Stimulated activated CD8-positive, alpha-beta memory T cell treated with anti-CD3 and anti-CD28 coated beads, Interleukin-12 subunit alpha, Interleukin-12 subunit beta, amount 100 ng/mL, for 1 hour (primary cell): ENCODE measurements at regions not wholly inside any gene's neighbourhood (a gene's known extent, or its start where the extent isn't known, plus 50 kb on each side); places are given as distances from the start of the nearest gene placed in this dataset.
"Not testable (repeated sequence)": the region's sequence is repeated elsewhere in the genome, so short reads cannot be mapped to it uniquely, and the experiment has no call there.

Source experiments
- DNase-seq: peaks from one replicate; pipeline ENCODE4 v3.0.0-alpha.2; 2020; ENCODE audit warnings: low read depth

GRCh38 chr2:160550048-160550447 is 56.4 kb upstream of the RBMS1 start:
- no peak for DNase-seq

GRCh38 chr2:160551259-160551658 is 57.7 kb upstream of the RBMS1 start:
- no peak for DNase-seq

GRCh38 chr2:160555420-160556071 is 61.9 kb upstream of the RBMS1 start:
- no peak for DNase-seq

- DNase-seq = no peak
Measured at GRCh38 chr2:160557903-160558302, 64.3 kb upstream of the RBMS1 start.

- DNase-seq = no peak
Measured at GRCh38 chr2:160558531-160558930, 64.9 kb upstream of the RBMS1 start.

- no peak for DNase-seq
Measured at GRCh38 chr2:160561551-160562295, 68.1 kb upstream of the RBMS1 start.

- DNase-seq = no peak
Measured at GRCh38 chr2:160562730-160563129, 69.1 kb upstream of the RBMS1 start.

- no peak for DNase-seq
Measured at GRCh38 chr2:160564591-160564990, 71.0 kb upstream of the RBMS1 start.

GRCh38 chr2:160565099-160565845 is 71.7 kb upstream of the RBMS1 start:
- DNase-seq = no peak

GRCh38 chr2:160566717-160567116 is 73.1 kb upstream of the RBMS1 start:
- no peak for DNase-seq

- DNase-seq = no peak
Measured at GRCh38 chr2:160568856-160569255, 75.2 kb upstream of the RBMS1 start.

GRCh38 chr2:160570376-160570775 is 76.8 kb upstream of the RBMS1 start:
- no peak for DNase-seq

GRCh38 chr2:160574468-160575140 is 81.0 kb upstream of the RBMS1 start:
- no peak for DNase-seq

GRCh38 chr2:160575368-160575767 is 81.8 kb upstream of the RBMS1 start:
- DNase-seq = no peak

GRCh38 chr2:160576054-160576499 is 82.5 kb upstream of the RBMS1 start:
- no peak for DNase-seq

GRCh38 chr2:160577081-160577480 is 83.5 kb upstream of the RBMS1 start:
- DNase-seq = not testable (repeated sequence)

GRCh38 chr2:160581035-160581434 is 87.4 kb upstream of the RBMS1 start:
- no peak for DNase-seq

GRCh38 chr2:160581448-160581847 is 87.8 kb upstream of the RBMS1 start:
- no peak for DNase-seq

- DNase-seq = no peak
Measured at GRCh38 chr2:160582081-160582480, 88.5 kb upstream of the RBMS1 start.

- no peak for DNase-seq
Measured at GRCh38 chr2:160582490-160583145, 89.0 kb upstream of the RBMS1 start.

GRCh38 chr2:160583146-160583535 is 89.5 kb upstream of the RBMS1 start:
- DNase-seq = no peak
